ENCODE measurements at regions not wholly inside any gene's neighbourhood (a gene's known extent, or its start where the extent isn't known, plus 50 kb on each side); places are given as distances from the start of the nearest gene placed in this dataset.

DNA sequence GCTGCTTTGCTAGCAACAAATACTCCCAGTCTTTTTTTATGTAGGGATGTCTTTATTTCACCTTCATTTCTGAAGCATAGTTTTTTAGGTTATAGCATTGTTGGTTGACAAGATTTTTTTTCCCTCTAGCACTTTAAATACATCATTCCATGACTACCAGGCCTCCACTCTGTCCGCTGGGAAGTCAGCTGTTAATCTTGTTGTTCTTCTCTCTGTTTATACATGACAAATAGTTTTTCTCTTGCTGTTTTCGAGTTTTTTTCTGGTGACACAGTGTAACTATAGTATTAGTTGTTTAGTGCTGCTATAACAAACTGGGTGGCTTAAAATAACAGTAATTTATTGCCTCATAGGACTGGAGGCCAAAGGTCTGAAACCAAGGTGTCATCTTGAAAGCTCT is 205.5 kb upstream of the CNTNAP4 start:
- TF ChIP-seq POLR2AphosphoS5 (IDR thresholded peaks at IDR 0.05) (no peak), EZH2 (IDR thresholded peaks at IDR 0.05; ENCODE audit: borderline replicate concordance, insufficient read depth, low read length, poor library complexity, severe bottlenecking) (no peak), TAF1 (IDR thresholded peaks at IDR 0.05; ENCODE audit: low read depth) (no peak)
- TF ChIP-seq, protein P1, sequence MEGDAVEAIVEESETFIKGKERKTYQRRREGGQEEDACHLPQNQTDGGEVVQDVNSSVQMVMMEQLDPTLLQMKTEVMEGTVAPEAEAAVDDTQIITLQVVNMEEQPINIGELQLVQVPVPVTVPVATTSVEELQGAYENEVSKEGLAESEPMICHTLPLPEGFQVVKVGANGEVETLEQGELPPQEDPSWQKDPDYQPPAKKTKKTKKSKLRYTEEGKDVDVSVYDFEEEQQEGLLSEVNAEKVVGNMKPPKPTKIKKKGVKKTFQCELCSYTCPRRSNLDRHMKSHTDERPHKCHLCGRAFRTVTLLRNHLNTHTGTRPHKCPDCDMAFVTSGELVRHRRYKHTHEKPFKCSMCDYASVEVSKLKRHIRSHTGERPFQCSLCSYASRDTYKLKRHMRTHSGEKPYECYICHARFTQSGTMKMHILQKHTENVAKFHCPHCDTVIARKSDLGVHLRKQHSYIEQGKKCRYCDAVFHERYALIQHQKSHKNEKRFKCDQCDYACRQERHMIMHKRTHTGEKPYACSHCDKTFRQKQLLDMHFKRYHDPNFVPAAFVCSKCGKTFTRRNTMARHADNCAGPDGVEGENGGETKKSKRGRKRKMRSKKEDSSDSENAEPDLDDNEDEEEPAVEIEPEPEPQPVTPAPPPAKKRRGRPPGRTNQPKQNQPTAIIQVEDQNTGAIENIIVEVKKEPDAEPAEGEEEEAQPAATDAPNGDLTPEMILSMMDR (IDR thresholded peaks at IDR 0.05; ENCODE audit: poor library complexity, severe bottlenecking): no peak

All from neural cell (in vitro differentiated cells).